SK-N-SH (cell line): ENCODE measurements at regions not wholly inside any gene's neighbourhood (a gene's known extent, or its start where the extent isn't known, plus 50 kb on each side); places are given as distances from the start of the nearest gene placed in this dataset.

Source experiments
- CTCF ChIA-PET: fragments of 300-600, 350-600 bp; formaldehyde crosslinking; extraction: SDS; loops from one replicate; lab custom pipeline; 2021; lab: Yijun Ruan, JAX
- POLR2A ChIA-PET: fragments of 350-600 bp; sonication (Branson Sonifier 250); formaldehyde crosslinking; extraction: SDS; loops from one replicate; lab custom pipeline; 2020; ENCODE audit warnings: antibody characterized with exemption, inconsistent platforms; lab: Yijun Ruan, JAX
- DNase-seq: peaks from one replicate; pipeline ENCODE4 v3.0.0; 2012
- H2AFZ ChIP-seq: fragments of 200-600 bp; sonication (generic); 2 replicates; pipeline ENCODE4 v1.8.1; 2016; ENCODE audit warnings: antibody characterized with exemption, mild to moderate bottlenecking, low read depth
- H3F3A ChIP-seq: fragments of 200-600 bp; sonication (generic); replicated peaks from 2 replicates; pipeline ENCODE3; 2016; ENCODE audit warnings: antibody characterized with exemption, mild to moderate bottlenecking; ENCODE audit not compliant: insufficient read depth
- H3K27ac ChIP-seq, 2 experiments: fragments of 200-500 bp in 1 of 2; fragments of 200-600 bp in 1 of 2; sonication (Bioruptor generic) in 1 of 2; sonication (generic), shearing (Covaris generic) in 1 of 2; 2 replicates each; pipeline versions ENCODE4 v1.5.1 to v1.6.1; 2014 to 2016; ENCODE audit warnings: low read depth in 2 of 2, inconsistent platforms in 1 of 2, low read length in 1 of 2, mild to moderate bottlenecking in 1 of 2, mixed read lengths in 1 of 2
- H3K27me3 ChIP-seq: fragments of 200-600 bp; sonication (generic), shearing (Covaris generic); 2 replicates; pipeline ENCODE4 v1.6.1; 2016; ENCODE audit warnings: mixed run types; ENCODE audit not compliant: insufficient read depth
- H3K36me3 ChIP-seq, 2 experiments: fragments of 200-500 bp in 1 of 2; fragments of 200-600 bp in 1 of 2; sonication (Bioruptor generic) in 1 of 2; sonication (generic) in 1 of 2; replicated peaks in 1 of 2; 2 replicates each; pipeline versions ENCODE3 to v1.5.1; 2014 to 2016; ENCODE audit warnings: low read length in 1 of 2, mild to moderate bottlenecking in 1 of 2; ENCODE audit not compliant: insufficient read depth in 2 of 2, control insufficient read depth in 1 of 2
- H3K4me1 ChIP-seq, 2 experiments: fragments of 200-500 bp in 1 of 2; fragments of 200-600 bp in 1 of 2; sonication (Bioruptor generic) in 1 of 2; sonication (generic), shearing (Covaris generic) in 1 of 2; 2 replicates each; pipeline versions ENCODE4 v1.5.1 to v1.6.1; 2014 to 2016; ENCODE audit warnings: low read depth in 1 of 2, low read length in 1 of 2, mixed run types in 1 of 2; ENCODE audit not compliant: insufficient read depth in 2 of 2, control insufficient read depth in 1 of 2
- H3K4me2 ChIP-seq: fragments of 200-600 bp; sonication (generic), shearing (Covaris generic); 2 replicates; pipeline ENCODE4 v1.6.1; 2017; ENCODE audit warnings: mixed run types
- H3K4me3 ChIP-seq, 2 experiments: fragments of 200-500 bp in 1 of 2; fragments of 200-600 bp in 1 of 2; sonication (Bioruptor generic) in 1 of 2; sonication (generic), shearing (Covaris generic) in 1 of 2; 2 replicates each; pipeline versions ENCODE4 v1.5.1 to v1.8.1; 2014 to 2016; ENCODE audit warnings: low read depth in 2 of 2, inconsistent platforms in 1 of 2, low read length in 1 of 2, mild to moderate bottlenecking in 1 of 2, mixed read lengths in 1 of 2, moderate library complexity in 1 of 2
- H3K79me2 ChIP-seq: fragments of 200-600 bp; sonication (generic); 2 replicates; pipeline ENCODE4 v1.8.1; 2017; ENCODE audit warnings: mild to moderate bottlenecking; ENCODE audit not compliant: insufficient read depth
- H3K9ac ChIP-seq: fragments of 200-600 bp; sonication (generic); 2 replicates; pipeline ENCODE4 v1.6.1; 2017; ENCODE audit warnings: mixed run types
- H3K9me2 ChIP-seq: fragments of 200-600 bp; sonication (generic); 2 replicates; pipeline ENCODE4 v1.6.1; 2017; ENCODE audit warnings: mixed run types
- H3K9me3 ChIP-seq: fragments of 200-600 bp; sonication (generic); 2 replicates; pipeline ENCODE4 v1.6.1; 2017; ENCODE audit warnings: mixed run types, mild to moderate bottlenecking, moderate library complexity
- H4K20me1 ChIP-seq: fragments of 200-600 bp; sonication (generic); 2 replicates; pipeline ENCODE4 v1.6.1; 2017; ENCODE audit warnings: mild to moderate bottlenecking, mixed run types; ENCODE audit not compliant: insufficient read depth
- CTCF ChIP-seq: fragments of 200-600 bp; sonication (generic); IDR thresholded peaks from 2 replicates; pipeline ENCODE4 v1.6.1; 2017; ENCODE audit warnings: antibody characterized with exemption, mild to moderate bottlenecking, moderate library complexity
- EZH2phosphoT487 ChIP-seq: fragments of 200-600 bp; sonication (generic); IDR thresholded peaks from 2 replicates; pipeline ENCODE4 v1.6.1; 2017; ENCODE audit warnings: low read depth, mixed run types, mild to moderate bottlenecking, antibody characterized with exemption, moderate library complexity, borderline replicate concordance
- FOSL2 ChIP-seq: IDR thresholded peaks from 2 replicates; pipeline ENCODE4 v1.4.0; 2012; ENCODE audit warnings: low read depth, mild to moderate bottlenecking, moderate library complexity, borderline replicate concordance
- FOXJ3 ChIP-seq: sonication (generic); formaldehyde crosslinking; IDR thresholded peaks from 2 replicates; pipeline ENCODE4 v1.5.1; 2020; ENCODE audit warnings: mild to moderate bottlenecking, missing genetic modification reagents
- GATA2 ChIP-seq: sonication (generic); formaldehyde crosslinking; IDR thresholded peaks from 2 replicates; pipeline ENCODE4 v1.5.0; 2020; ENCODE audit warnings: mild to moderate bottlenecking, missing genetic modification reagents
- IRF3 ChIP-seq: fragments of 150-350 bp; IDR thresholded peaks from 2 replicates; pipeline ENCODE4 v1.6.1; 2016; ENCODE audit warnings: mild to moderate bottlenecking, low read depth, low read length
- JUND ChIP-seq: IDR thresholded peaks from 2 replicates; pipeline ENCODE4 v1.4.0; 2012
- NRF1 ChIP-seq: IDR thresholded peaks from 2 replicates; pipeline ENCODE4 v1.6.1; 2012; ENCODE audit warnings: low read depth, mild to moderate bottlenecking, low read length
- PBX3 ChIP-seq: IDR thresholded peaks from 2 replicates; pipeline ENCODE4; 2012
- POLR2AphosphoS5 ChIP-seq: IDR thresholded peaks from 2 replicates; pipeline ENCODE4 v1.6.1; 2012; ENCODE audit warnings: low read depth, low read length
- REST ChIP-seq: IDR thresholded peaks from 2 replicates; pipeline ENCODE4 v1.6.1; 2012; ENCODE audit warnings: mild to moderate bottlenecking, low read depth, low read length, moderate library complexity
- RXRA ChIP-seq: IDR thresholded peaks from 2 replicates; pipeline ENCODE4 v1.4.0; 2012; ENCODE audit warnings: low read depth, mild to moderate bottlenecking, borderline replicate concordance
- SIN3A ChIP-seq: IDR thresholded peaks from 2 replicates; pipeline ENCODE4 v1.6.1; 2012; ENCODE audit warnings: low read depth, mild to moderate bottlenecking, low read length, moderate library complexity, borderline replicate concordance
- TCF12 ChIP-seq: IDR thresholded peaks from 2 replicates; pipeline ENCODE4 v1.4.0; 2012
- TEAD4 ChIP-seq: IDR thresholded peaks from 2 replicates; pipeline ENCODE4 v1.4.0; 2012; ENCODE audit warnings: mild to moderate bottlenecking, borderline replicate concordance; ENCODE audit not compliant: insufficient read depth
- USF1 ChIP-seq: IDR thresholded peaks from 2 replicates; pipeline ENCODE4 v1.4.0; 2012; ENCODE audit warnings: low read depth, borderline replicate concordance
- WGBS: methylation state at CpG from one replicate; pipeline ENCODE4 v1.1.6; 2017; ENCODE audit warnings: low lambda C conversion rate; 5-methylcytosine and 5-hydroxymethylcytosine counted together

GRCh38 chr6:2547355-2547754 is 203.4 kb downstream of the MYLK4 start:
- POLR2A ChIA-PET, result no interaction called here
- Histone ChIP-seq H3K9ac (no peak overlapping the region), H2AFZ (no peak overlapping the region), H3K36me3 (no peaks in the 10 kb centered on the region), H3K4me1 (no peaks in the 10 kb centered on the region), H3F3A (no peaks in the 10 kb centered on the region), H3K27ac (no peak overlapping the region), H3K4me3 (no peak overlapping the region), H3K9me2 (no peaks in the 10 kb centered on the region), H3K4me2 (no peak overlapping the region), H3K79me2 (no peaks in the 10 kb centered on the region), H3K27me3 (peaks cover 17% of the 10 kb centered on the region; the same call in 1 of the 2 replicates), H3K9me3 (no peaks in the 10 kb centered on the region), H4K20me1 (no peaks in the 10 kb centered on the region)
- TF ChIP-seq PBX3 (no peak), TCF12 (no peak), CTCF (no peak), GATA2 (no peak), FOSL2 (no peak), JUND (no peak), FOXJ3 (CRISPR knock-in tag) (no peak), POLR2AphosphoS5 (no peak), EZH2phosphoT487 (no peak), NRF1 (no peak), RXRA (no peak), USF1 (no peak), SIN3A (no peak), TEAD4 (no peak), IRF3 (no peak), REST (no peak)
- CTCF ChIA-PET, result no interaction called here
- 22% methylated on average over 4 of the region's 4 CpGs for WGBS
- no peak for DNase-seq
